ENCODE measurements at regions not wholly inside any gene's neighbourhood (a gene's known extent, or its start where the extent isn't known, plus 50 kb on each side); places are given as distances from the start of the nearest gene placed in this dataset.
A peak's percentile ranks its signal among the peaks of the same experiment; 100 is the strongest.

- TF ChIP-seq USF2 (IDR thresholded peaks at IDR 0.05; ENCODE audit: low read depth, low read length) (no peak), USF2 (CRISPR knock-in tag; IDR thresholded peaks at IDR 0.05; ENCODE audit: borderline replicate concordance) (no peak)
Observed at GRCh38 chr5:167284222-167284890, 1007.1 kb upstream of the WWC1 start (continued).

GRCh38 chr5:167285591-167285990 is 1005.9 kb upstream of the WWC1 start:
- TF ChIP-seq MAFK (conservative IDR thresholded peaks at IDR 0.05 in 1 of 2, IDR thresholded peaks at IDR 0.05 in 1 of 2; ENCODE audit: low read length in 2 of 2) (peak; percentile 10 to 41; a peak in 2 of 4 replicates), ZBTB10 (CRISPR knock-in tag; IDR thresholded peaks at IDR 0.05; ENCODE audit: borderline replicate concordance) (no peak), MAFF (IDR thresholded peaks at IDR 0.05; ENCODE audit: low read depth, low read length) (0 out of 2 replicates have a peak, but pooled peaks have one; percentile 18)
- Histone ChIP-seq H3K79me2 (ENCODE audit: insufficient read depth, low read length) (no peaks in the 10 kb centered on the region), H3K36me3 (replicated peaks in 1 of 2; ENCODE audit: control insufficient read depth in 1 of 2, insufficient read depth in 2 of 2, low read length in 2 of 2) (no peaks in the 10 kb centered on the region), H4K20me1 (ENCODE audit: insufficient read depth, low read length) (no peaks in the 10 kb centered on the region), H3K4me2 (ENCODE audit: low read depth, low read length) (no peak overlapping the region), H3K27ac (ENCODE audit: extremely low read length, insufficient read depth, low read length) (no peak overlapping the region), H3K4me3 (replicated peaks in 1 of 3; ENCODE audit: insufficient read depth in 1 of 3, low read depth in 2 of 3, low read length in 3 of 3) (no peak overlapping the region), H3K27me3 (ENCODE audit: control insufficient read depth in 1 of 2, insufficient read depth in 2 of 2, low read length in 2 of 2) (no peaks in the 10 kb centered on the region), H3K9ac (ENCODE audit: insufficient read depth, low read depth, low read length) (no peak overlapping the region), H3K9me3 (ENCODE audit: low read length) (no peaks in the 10 kb centered on the region), H2AFZ (ENCODE audit: low read length) (no peak overlapping the region), H3K4me1 (ENCODE audit: insufficient read depth, low read length) (no peaks in the 10 kb centered on the region)
- no peak for DNase-seq (ENCODE audit: low spot score)
- no TSS peak for BruUV-seq (replicated peaks)
- ATAC-seq: no peak
- ChIA-PET CTCF (ENCODE audit: low intra/inter-chr PET ratio, low total read pairs) (no interaction called here), POLR2A (no interaction called here)
- 14% methylated on average over 5 of the region's 5 CpGs for WGBS (ENCODE audit: low lambda C conversion rate)
- no peak for FAIRE-seq
- in situ Hi-C loops (cut with HindIII; ENCODE audit: extremely low pct_ligation_motif_present, low pct_unique_long_range_greater_than_20kb) (no loop called here), intact Hi-C loops (cut with micrococcal nuclease; ENCODE audit: unreplicated experiment) (no loop called here)
